ENCODE measurements at regions not wholly inside any gene's neighbourhood (a gene's known extent, or its start where the extent isn't known, plus 50 kb on each side); places are given as distances from the start of the nearest gene placed in this dataset.

GRCh38 chr5:166486348-166486747 lies 1805.1 kb upstream of the WWC1 start:
- TF ChIP-seq TSHZ2 (CRISPR knock-in tag; IDR thresholded peaks at IDR 0.05) (no peak), TOX (CRISPR knock-in tag; IDR thresholded peaks at IDR 0.05; ENCODE audit: borderline replicate concordance) (no peak), BACH2 (CRISPR knock-in tag; IDR thresholded peaks at IDR 0.05; ENCODE audit: borderline replicate concordance) (no peak), RARB (CRISPR knock-in tag; IDR thresholded peaks at IDR 0.05) (no peak), CSRNP3 (CRISPR knock-in tag; IDR thresholded peaks at IDR 0.05) (no peak), TCF4 (CRISPR knock-in tag; IDR thresholded peaks at IDR 0.05; ENCODE audit: borderline replicate concordance) (no peak), ISL1 (CRISPR knock-in tag; IDR thresholded peaks at IDR 0.05) (no peak), POU6F1 (CRISPR knock-in tag; IDR thresholded peaks at IDR 0.05; ENCODE audit: borderline replicate concordance, low read depth) (no peak), ZFP3 (CRISPR knock-in tag; IDR thresholded peaks at IDR 0.05) (no peak), SNAI2 (CRISPR knock-in tag; IDR thresholded peaks at IDR 0.05) (no peak), ZNF565 (CRISPR knock-in tag; conservative IDR thresholded peaks at IDR 0.05; ENCODE audit: low read depth) (no peak), ESRRG (CRISPR knock-in tag; IDR thresholded peaks at IDR 0.05) (no peak), OSR1 (CRISPR knock-in tag; IDR thresholded peaks at IDR 0.05) (no peak), PATZ1 (CRISPR knock-in tag; IDR thresholded peaks at IDR 0.05; ENCODE audit: borderline replicate concordance) (no peak), CREB5 (CRISPR knock-in tag; IDR thresholded peaks at IDR 0.05; ENCODE audit: low read depth) (no peak), ZNF70 (CRISPR knock-in tag; IDR thresholded peaks at IDR 0.05) (no peak), CSDC2 (CRISPR knock-in tag; IDR thresholded peaks at IDR 0.05) (no peak), GLIS3 (CRISPR knock-in tag; IDR thresholded peaks at IDR 0.05) (no peak)
- no peak for ATAC-seq

GRCh38 chr5:166488560-166488959 lies 1802.9 kb upstream of the WWC1 start:
- no peak for TF ChIP-seq ARNTL (CRISPR knock-in tag; IDR thresholded peaks at IDR 0.05; ENCODE audit: borderline replicate concordance, low read depth)
- TF ChIP-seq ZNF565 (CRISPR knock-in tag; conservative IDR thresholded peaks at IDR 0.05; ENCODE audit: low read depth): no peak
- TF ChIP-seq CSRNP3 (CRISPR knock-in tag; IDR thresholded peaks at IDR 0.05): no peak
- TF ChIP-seq PATZ1 (CRISPR knock-in tag; IDR thresholded peaks at IDR 0.05; ENCODE audit: borderline replicate concordance): no peak
- TF ChIP-seq BACH2 (CRISPR knock-in tag; IDR thresholded peaks at IDR 0.05; ENCODE audit: borderline replicate concordance): no peak
- no peak for TF ChIP-seq POU6F1 (CRISPR knock-in tag; IDR thresholded peaks at IDR 0.05; ENCODE audit: borderline replicate concordance, low read depth)
- TF ChIP-seq RARB (CRISPR knock-in tag; IDR thresholded peaks at IDR 0.05): no peak
- no peak for TF ChIP-seq ZNF8 (CRISPR knock-in tag; IDR thresholded peaks at IDR 0.05)
- no peak for TF ChIP-seq ZNF70 (CRISPR knock-in tag; IDR thresholded peaks at IDR 0.05)
- TF ChIP-seq ZFP30 (CRISPR knock-in tag; IDR thresholded peaks at IDR 0.05): no peak
- no peak for TF ChIP-seq CREB5 (CRISPR knock-in tag; IDR thresholded peaks at IDR 0.05; ENCODE audit: low read depth)
- no peak for ATAC-seq

Data from SK-N-SH treated with all-trans-retinoic acid at 6 μM for 48 hours (cell line).